A673 (cell line): ENCODE measurements at regions not wholly inside any gene's neighbourhood (a gene's known extent, or its start where the extent isn't known, plus 50 kb on each side); places are given as distances from the start of the nearest gene placed in this dataset.

Experiments
- BruUV-seq: library from RNA; stranded (reverse); fragments of 400-500 nt; replicated peaks from 2 replicates; lab custom pipeline; 2021; lab: Mats Ljungman, UMichigan
- CTCF ChIA-PET: fragments of 300-600 bp; sonication (Branson Sonifier 250); formaldehyde crosslinking; loops from one replicate; lab custom pipeline; 2022; ENCODE audit warnings: antibody characterized with exemption; lab: Charles Lee
- POLR2A ChIA-PET: fragments of 300-600 bp; sonication (Branson Sonifier 250); formaldehyde crosslinking; loops from one replicate; lab custom pipeline; 2022; ENCODE audit warnings: antibody characterized with exemption; ENCODE audit not compliant: low non-redundant PET; lab: Charles Lee
- DNase-seq: peaks from one replicate; pipeline ENCODE4 v3.0.0-alpha.2; 2015; ENCODE audit warnings: low spot score
- H3K27ac ChIP-seq: fragments of 200-600 bp; sonication (generic); 2 replicates; pipeline ENCODE4 v1.5.1; 2016; ENCODE audit warnings: mixed run types, low read depth, mild to moderate bottlenecking, mixed read lengths, antibody characterized with exemption, low read length; ENCODE audit not compliant: poor library complexity, severe bottlenecking
- H3K27me3 ChIP-seq: fragments of 200-600 bp; sonication (generic); replicated peaks from 2 replicates; pipeline ENCODE4 v1.6.1; 2017; ENCODE audit warnings: mixed run types, low read depth, mild to moderate bottlenecking, mixed read lengths, antibody characterized with exemption, low read length; ENCODE audit not compliant: insufficient read depth, poor library complexity
- H3K36me3 ChIP-seq: fragments of 200-600 bp; sonication (generic); 2 replicates; pipeline ENCODE4 v1.6.1; 2016; ENCODE audit warnings: mixed run types, mild to moderate bottlenecking, mixed read lengths, antibody characterized with exemption, low read length; ENCODE audit not compliant: insufficient read depth, poor library complexity, severe bottlenecking
- H3K4me1 ChIP-seq: fragments of 200-600 bp; sonication (generic); 2 replicates; pipeline ENCODE4 v1.6.1; 2017; ENCODE audit warnings: mixed run types, mild to moderate bottlenecking, mixed read lengths, antibody characterized with exemption, low read length; ENCODE audit not compliant: insufficient read depth, poor library complexity, severe bottlenecking
- H3K4me3 ChIP-seq: fragments of 200-600 bp; sonication (generic); 2 replicates; pipeline ENCODE4 v1.5.1; 2016; ENCODE audit warnings: low read depth, mixed run types, mild to moderate bottlenecking, mixed read lengths, low read length; ENCODE audit not compliant: poor library complexity, severe bottlenecking
- H3K9me3 ChIP-seq: fragments of 200-600 bp; sonication (generic); 2 replicates; pipeline ENCODE4 v1.6.1; 2016; ENCODE audit warnings: mixed run types, low read depth, mild to moderate bottlenecking, mixed read lengths, antibody characterized with exemption, low read length; ENCODE audit not compliant: poor library complexity, severe bottlenecking
- EZH2 ChIP-seq: fragments of 200-600 bp; sonication (generic); IDR thresholded peaks from 2 replicates; pipeline ENCODE4 v1.6.1; 2017; ENCODE audit warnings: borderline replicate concordance, low read depth, mild to moderate bottlenecking, mixed read lengths, antibody characterized with exemption, low read length; ENCODE audit not compliant: poor library complexity, severe bottlenecking
- intact Hi-C: fragments of 100-400 bp; cut with micrococcal nuclease; formaldehyde crosslinking; loops from one replicate; pipeline ENCODE4 v1.10.0; 2022; ENCODE audit not compliant: unreplicated experiment
- TF ChIP-seq, protein P1 (sequence below): fragments of 300-800, 200-600 bp; sonication (generic); conservative IDR thresholded peaks from 2 replicates; pipeline ENCODE4 v1.5.1; 2017; ENCODE audit warnings: low read depth, mild to moderate bottlenecking, antibody characterized with exemption, low read length, moderate library complexity, mixed read lengths

DNA sequence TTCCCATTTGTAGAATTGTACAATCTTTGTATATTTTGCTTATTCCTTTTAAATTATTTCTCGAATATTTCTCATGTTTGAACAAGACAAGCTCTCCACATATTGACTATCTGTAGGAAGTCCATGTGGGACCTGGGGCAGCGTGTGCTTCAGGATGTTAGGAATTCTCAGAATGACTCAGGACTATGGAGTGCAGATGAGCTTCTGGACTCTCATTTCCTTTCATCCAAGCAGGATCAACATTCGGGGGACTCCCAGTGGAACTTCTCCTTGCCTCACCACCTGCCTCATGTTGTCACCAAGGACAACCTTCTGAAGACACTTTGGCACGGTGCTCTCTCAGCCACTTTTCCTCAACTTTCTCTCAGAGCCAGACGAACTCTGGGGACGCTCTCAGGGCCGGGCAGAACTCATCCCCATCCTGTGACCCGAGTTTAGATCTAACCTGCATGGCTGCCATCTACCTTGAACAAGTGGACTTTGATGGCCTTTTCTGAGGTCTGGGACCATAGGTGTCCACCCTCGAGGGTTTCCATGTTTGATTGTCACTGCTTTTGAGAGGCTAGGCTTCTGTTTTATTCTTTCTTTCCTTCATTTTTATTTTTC, 441.7 kb downstream of the IRS2 start:
- intact Hi-C loops, result no loop called here
- DNase-seq, result no peak
- ChIA-PET POLR2A (no interaction called here), CTCF (no interaction called here)
- no peaks in the 10 kb centered on the region for H3K36me3 ChIP-seq
- no peak overlapping the region for H3K27ac ChIP-seq
- BruUV-seq, result no TSS peak
- no peak overlapping the region for H3K4me3 ChIP-seq
- H3K27me3 ChIP-seq, result no peaks in the 10 kb centered on the region
- TF ChIP-seq EZH2, result no peak
- TF ChIP-seq, protein P1, sequence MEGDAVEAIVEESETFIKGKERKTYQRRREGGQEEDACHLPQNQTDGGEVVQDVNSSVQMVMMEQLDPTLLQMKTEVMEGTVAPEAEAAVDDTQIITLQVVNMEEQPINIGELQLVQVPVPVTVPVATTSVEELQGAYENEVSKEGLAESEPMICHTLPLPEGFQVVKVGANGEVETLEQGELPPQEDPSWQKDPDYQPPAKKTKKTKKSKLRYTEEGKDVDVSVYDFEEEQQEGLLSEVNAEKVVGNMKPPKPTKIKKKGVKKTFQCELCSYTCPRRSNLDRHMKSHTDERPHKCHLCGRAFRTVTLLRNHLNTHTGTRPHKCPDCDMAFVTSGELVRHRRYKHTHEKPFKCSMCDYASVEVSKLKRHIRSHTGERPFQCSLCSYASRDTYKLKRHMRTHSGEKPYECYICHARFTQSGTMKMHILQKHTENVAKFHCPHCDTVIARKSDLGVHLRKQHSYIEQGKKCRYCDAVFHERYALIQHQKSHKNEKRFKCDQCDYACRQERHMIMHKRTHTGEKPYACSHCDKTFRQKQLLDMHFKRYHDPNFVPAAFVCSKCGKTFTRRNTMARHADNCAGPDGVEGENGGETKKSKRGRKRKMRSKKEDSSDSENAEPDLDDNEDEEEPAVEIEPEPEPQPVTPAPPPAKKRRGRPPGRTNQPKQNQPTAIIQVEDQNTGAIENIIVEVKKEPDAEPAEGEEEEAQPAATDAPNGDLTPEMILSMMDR, result no peak
- no peaks in the 10 kb centered on the region for H3K4me1 ChIP-seq
- H3K9me3 ChIP-seq, result no peaks in the 10 kb centered on the region

DNA sequence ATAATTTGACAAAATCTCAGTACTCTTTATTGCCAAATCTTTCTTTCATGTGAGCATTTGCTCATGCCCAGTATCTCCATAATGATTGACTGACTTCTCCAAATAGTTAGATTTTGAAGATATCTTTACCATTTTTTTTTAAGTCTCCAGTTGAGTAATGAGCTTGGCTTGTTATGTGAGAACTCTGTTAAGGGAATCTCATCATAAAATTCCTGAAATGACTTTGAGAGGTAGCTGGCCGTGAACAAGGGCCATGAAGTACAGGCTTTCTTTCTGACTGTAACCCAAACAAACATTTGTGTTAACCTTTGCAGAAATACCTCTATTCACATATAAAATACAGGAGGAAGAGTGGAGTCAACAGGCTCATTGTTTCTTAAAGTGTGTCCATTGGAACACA, 449.7 kb downstream of the IRS2 start:
- H3K27ac ChIP-seq, result no peak overlapping the region
- H3K9me3 ChIP-seq, result no peaks in the 10 kb centered on the region
- CTCF ChIA-PET, result no interaction called here
- TF ChIP-seq, protein P1, result no peak
- no peak for TF ChIP-seq EZH2
- H3K4me1 ChIP-seq, result no peaks in the 10 kb centered on the region
- H3K36me3 ChIP-seq, result no peaks in the 10 kb centered on the region
- no peak overlapping the region for H3K4me3 ChIP-seq
- BruUV-seq, result no TSS peak
- H3K27me3 ChIP-seq, result no peaks in the 10 kb centered on the region
- DNase-seq, result no peak
- POLR2A ChIA-PET, result no interaction called here
- intact Hi-C loops, result no loop called here

DNA sequence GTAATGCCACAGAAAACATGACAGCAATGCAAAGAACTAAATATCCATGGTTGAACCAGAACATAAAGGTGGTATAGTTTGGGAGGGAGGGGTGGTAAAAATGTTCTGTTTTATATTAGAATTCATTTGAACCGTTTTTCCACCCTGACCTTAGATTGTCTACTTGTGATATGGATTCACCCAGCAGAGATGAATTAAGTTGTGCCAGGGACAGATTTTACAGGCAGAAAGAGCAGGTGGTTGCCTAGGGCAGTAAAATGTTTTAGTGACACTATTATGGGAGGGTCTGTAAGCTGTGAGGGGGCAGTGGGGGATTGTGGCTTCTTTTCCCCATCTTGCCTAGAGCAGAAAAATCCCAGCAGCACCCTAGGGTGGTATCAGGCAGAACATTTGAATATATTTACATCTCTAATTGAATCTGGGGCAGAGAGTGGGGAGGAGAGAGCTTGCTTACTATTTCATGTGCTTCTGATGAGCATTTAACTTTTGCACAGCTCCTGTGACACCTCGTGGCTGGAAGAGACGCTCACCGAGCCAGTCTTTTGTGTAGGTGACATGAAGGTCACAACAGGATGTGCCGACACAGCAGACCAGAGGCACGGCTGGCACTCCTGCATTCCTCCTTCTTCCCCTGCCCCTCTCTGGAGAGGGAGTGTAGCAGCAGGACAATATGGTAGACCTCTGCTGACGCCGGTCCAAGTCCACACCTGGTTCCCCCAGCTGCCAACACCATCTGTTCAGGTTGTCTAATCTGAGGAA, 452.3 kb downstream of the IRS2 start:
- CTCF ChIA-PET, result no interaction called here
- intact Hi-C loops, result no loop called here
- DNase-seq, result no peak
- H3K27me3 ChIP-seq, result no peaks in the 10 kb centered on the region
- H3K27ac ChIP-seq, result no peak overlapping the region
- no peaks in the 10 kb centered on the region for H3K9me3 ChIP-seq
- H3K36me3 ChIP-seq, result no peaks in the 10 kb centered on the region
- no peak for TF ChIP-seq EZH2
- TF ChIP-seq, protein P1, result no peak
- H3K4me1 ChIP-seq, result no peaks in the 10 kb centered on the region
- BruUV-seq, result no TSS peak
- POLR2A ChIA-PET, result no interaction called here
- no peak overlapping the region for H3K4me3 ChIP-seq
